MM.1S (cell line): ENCODE measurements at regions not wholly inside any gene's neighbourhood (a gene's known extent, or its start where the extent isn't known, plus 50 kb on each side); places are given as distances from the start of the nearest gene placed in this dataset.

Experiments used
- DNase-seq: peaks from one replicate; pipeline ENCODE4 v3.0.0-alpha.2; 2015
- H2AFZ ChIP-seq: fragments of 300-600 bp; sonication (generic); 2 replicates; pipeline ENCODE4 v1.6.0; 2016; ENCODE audit warnings: antibody characterized with exemption, low read length
- H3F3A ChIP-seq: fragments of 300-600 bp; sonication (generic); 2 replicates; pipeline ENCODE4 v1.6.1; 2016; ENCODE audit warnings: mild to moderate bottlenecking, antibody characterized with exemption, low read length, moderate library complexity, mixed read lengths; ENCODE audit not compliant: insufficient read depth
- H3K27ac ChIP-seq: fragments of 300-600 bp; sonication (generic); 2 replicates; pipeline ENCODE4 v1.5.1; 2016; ENCODE audit warnings: mild to moderate bottlenecking, low read length
- H3K27me3 ChIP-seq: fragments of 300-600 bp; sonication (generic); replicated peaks from 2 replicates; pipeline ENCODE4 v1.6.0; 2016; ENCODE audit warnings: low read length; ENCODE audit not compliant: insufficient read depth
- H3K36me3 ChIP-seq: fragments of 300-600 bp; sonication (generic); replicated peaks from 2 replicates; pipeline ENCODE4 v1.6.1; 2016; ENCODE audit warnings: mild to moderate bottlenecking, low read length, mixed read lengths; ENCODE audit not compliant: insufficient read depth
- H3K4me1 ChIP-seq: fragments of 300-600 bp; sonication (generic); 2 replicates; pipeline ENCODE4 v1.6.1; 2016; ENCODE audit warnings: low read length, mixed read lengths
- H3K4me2 ChIP-seq: fragments of 300-600 bp; sonication (generic); 2 replicates; pipeline ENCODE4 v1.6.0; 2016; ENCODE audit warnings: low read depth, low read length
- H3K4me3 ChIP-seq: fragments of 300-600 bp; sonication (generic); 2 replicates; pipeline ENCODE4 v1.5.1; 2016; ENCODE audit warnings: low read length, mixed read lengths
- H3K79me2 ChIP-seq: fragments of 300-600 bp; sonication (generic); 2 replicates; pipeline ENCODE4 v1.6.1; 2016; ENCODE audit warnings: mixed run types, low read length, mixed read lengths
- H3K9ac ChIP-seq: fragments of 300-600 bp; sonication (generic); 2 replicates; pipeline ENCODE4 v1.6.1; 2016; ENCODE audit warnings: low read length, mixed read lengths
- H3K9me2 ChIP-seq: fragments of 300-600 bp; sonication (generic); replicated peaks from 2 replicates; pipeline ENCODE4 v1.6.1; 2016; ENCODE audit warnings: mild to moderate bottlenecking, low read length, mixed read lengths; ENCODE audit not compliant: insufficient read depth
- H3K9me3 ChIP-seq: fragments of 300-600 bp; sonication (generic); replicated peaks from 2 replicates; pipeline ENCODE4 v1.6.1; 2016; ENCODE audit warnings: mild to moderate bottlenecking, low read length, mixed read lengths; ENCODE audit not compliant: insufficient read depth
- H4K20me1 ChIP-seq: fragments of 300-600 bp; sonication (generic); 2 replicates; pipeline ENCODE4 v1.6.1; 2016; ENCODE audit warnings: mild to moderate bottlenecking, low read length, moderate library complexity, mixed read lengths; ENCODE audit not compliant: insufficient read depth
- CTCF ChIP-seq: fragments of 300-600 bp; sonication (generic); IDR thresholded peaks from 2 replicates; pipeline ENCODE4 v1.5.1; 2016; ENCODE audit warnings: antibody characterized with exemption, low read length, mixed read lengths
- EZH2 ChIP-seq: fragments of 300-600 bp; sonication (generic); optimal IDR thresholded peaks from 2 replicates; pipeline ENCODE3; 2017; ENCODE audit warnings: low read depth, mild to moderate bottlenecking, antibody characterized with exemption, low read length, mixed read lengths
- EZH2phosphoT487 ChIP-seq: fragments of 300-600 bp; sonication (generic); IDR thresholded peaks from 2 replicates; pipeline ENCODE4 v1.6.1; 2018; ENCODE audit warnings: antibody characterized with exemption, low read length

GRCh38 chr4:82055156-82055555 lies 318.6 kb downstream of the HNRNPD start:
- Histone ChIP-seq H3K27me3 (no peaks in the 10 kb centered on the region), H3K27ac (no peak overlapping the region), H2AFZ (no peak overlapping the region), H3K9ac (no peak overlapping the region), H3K4me2 (no peak overlapping the region), H3K9me3 (no peaks in the 10 kb centered on the region), H3K4me1 (no peaks in the 10 kb centered on the region), H3K9me2 (no peaks in the 10 kb centered on the region), H4K20me1 (no peaks in the 10 kb centered on the region), H3K4me3 (no peak overlapping the region), H3K79me2 (no peaks in the 10 kb centered on the region), H3K36me3 (no peaks in the 10 kb centered on the region), H3F3A (no peaks in the 10 kb centered on the region)
- TF ChIP-seq EZH2 (no peak), EZH2phosphoT487 (no peak), CTCF (no peak)
- no peak for DNase-seq

GRCh38 chr4:82053396-82053795 lies 320.4 kb downstream of the HNRNPD start:
- Histone ChIP-seq H3K9ac (no peak overlapping the region), H4K20me1 (no peaks in the 10 kb centered on the region), H2AFZ (no peak overlapping the region), H3K79me2 (no peaks in the 10 kb centered on the region), H3F3A (no peaks in the 10 kb centered on the region), H3K4me1 (no peaks in the 10 kb centered on the region), H3K9me3 (no peaks in the 10 kb centered on the region), H3K9me2 (no peaks in the 10 kb centered on the region), H3K27me3 (no peaks in the 10 kb centered on the region), H3K4me3 (no peak overlapping the region), H3K36me3 (no peaks in the 10 kb centered on the region), H3K4me2 (no peak overlapping the region), H3K27ac (no peak overlapping the region)
- DNase-seq, result no peak
- TF ChIP-seq EZH2phosphoT487 (no peak), EZH2 (no peak), CTCF (no peak)

GRCh38 chr4:82050796-82051195 lies 323.0 kb downstream of the HNRNPD start:
- H3K27ac ChIP-seq, result no peak overlapping the region
- H3K4me1 ChIP-seq, result no peaks in the 10 kb centered on the region
- no peaks in the 10 kb centered on the region for H3F3A ChIP-seq
- no peak overlapping the region for H2AFZ ChIP-seq
- no peak overlapping the region for H3K4me3 ChIP-seq
- H3K27me3 ChIP-seq, result no peaks in the 10 kb centered on the region
- H4K20me1 ChIP-seq, result no peaks in the 10 kb centered on the region
- no peaks in the 10 kb centered on the region for H3K36me3 ChIP-seq
- no peaks in the 10 kb centered on the region for H3K79me2 ChIP-seq
- no peak overlapping the region for H3K9ac ChIP-seq
- H3K9me2 ChIP-seq, result no peaks in the 10 kb centered on the region
- H3K9me3 ChIP-seq, result no peaks in the 10 kb centered on the region
- TF ChIP-seq EZH2phosphoT487 (no peak), EZH2 (no peak), CTCF (no peak)
- no peak overlapping the region for H3K4me2 ChIP-seq
- DNase-seq, result no peak
